Endodermal cell (in vitro differentiated cells): ENCODE measurements at regions not wholly inside any gene's neighbourhood (a gene's known extent, or its start where the extent isn't known, plus 50 kb on each side); places are given as distances from the start of the nearest gene placed in this dataset.

Experiments
- DNase-seq: peaks from one replicate; pipeline ENCODE4 v3.0.0-alpha.2; 2017
- H3K27ac ChIP-seq: 2 replicates; pipeline ENCODE4 v1.5.1; 2013; ENCODE audit warnings: mild to moderate bottlenecking, low read depth, low read length, moderate library complexity
- H3K27me3 ChIP-seq: 2 replicates; pipeline ENCODE4 v1.6.1; 2013; ENCODE audit warnings: mild to moderate bottlenecking, low read length, moderate library complexity; ENCODE audit not compliant: insufficient read depth, control insufficient read depth, poor library complexity, severe bottlenecking
- H3K36me3 ChIP-seq: 2 replicates; pipeline ENCODE4 v1.7.0; 2013; ENCODE audit warnings: mild to moderate bottlenecking, low read length, moderate library complexity; ENCODE audit not compliant: control insufficient read depth, insufficient read depth
- H3K4me1 ChIP-seq: one replicate; pipeline ENCODE4 v1.7.0; 2013; ENCODE audit warnings: low read length; ENCODE audit not compliant: control insufficient read depth, insufficient read depth
- H3K4me3 ChIP-seq: 2 replicates; pipeline ENCODE4 v1.5.1; 2013; ENCODE audit warnings: mild to moderate bottlenecking, low read length, moderate library complexity
- H3K9ac ChIP-seq: 2 replicates; pipeline ENCODE4 v1.6.1; 2013; ENCODE audit warnings: mild to moderate bottlenecking, low read length, moderate library complexity; ENCODE audit not compliant: poor library complexity, severe bottlenecking; ENCODE audit errors: extremely low read depth
- H3K9me3 ChIP-seq: 2 replicates; pipeline ENCODE4 v1.6.1; 2013; ENCODE audit warnings: mild to moderate bottlenecking, low read length, moderate library complexity; ENCODE audit not compliant: control insufficient read depth
- H3K27ac Mint-ChIP-seq: 2 replicates; pipeline ENCODE4 v1.8.0; 2020; ENCODE audit warnings: mixed read lengths
- H3K27me3 Mint-ChIP-seq: 2 replicates; pipeline ENCODE4 v1.8.0; 2021; ENCODE audit warnings: mild to moderate bottlenecking, mixed read lengths; ENCODE audit not compliant: insufficient read depth
- H3K36me3 Mint-ChIP-seq: 2 replicates; pipeline ENCODE4 v1.8.0; 2020; ENCODE audit warnings: low read depth, mixed read lengths
- H3K4me1 Mint-ChIP-seq: 2 replicates; pipeline ENCODE4 v1.8.0; 2020; ENCODE audit warnings: mixed read lengths
- H3K4me3 Mint-ChIP-seq: 2 replicates; pipeline ENCODE4 v1.8.0; 2020; ENCODE audit warnings: mild to moderate bottlenecking, moderate library complexity, mixed read lengths
- H3K9me3 Mint-ChIP-seq: 2 replicates; pipeline ENCODE4 v1.8.0; 2020; ENCODE audit warnings: mild to moderate bottlenecking, mixed read lengths
- WGBS, 2 experiments: methylation state at CpG; one replicate each; pipeline versions ENCODE4 v1.1.5 to v1.1.7; 2013; ENCODE audit warnings: missing lambda C conversion rate in 2 of 2, mixed read lengths in 1 of 2; ENCODE audit not compliant: insufficient coverage in 1 of 2, insufficient read length in 1 of 2; 5-methylcytosine and 5-hydroxymethylcytosine counted together
- TF ChIP-seq, protein P1 (sequence below): fragments of 200-600 bp; sonication (generic); conservative IDR thresholded peaks from 2 replicates; pipeline ENCODE4 v1.5.0; 2021; ENCODE audit warnings: antibody characterized with exemption, mild to moderate bottlenecking

- no peaks in the 10 kb centered on the region for H3K4me1 ChIP-seq
- Mint-ChIP-seq H3K4me1 (peaks cover 3% of the 10 kb centered on the region), H3K4me3 (no peak overlapping the region), H3K36me3 (no peaks in the 10 kb centered on the region), H3K9me3 (peaks cover 13% of the 10 kb centered on the region), H3K27ac (no peak overlapping the region), H3K27me3 (peaks cover 48% of the 10 kb centered on the region)
- 98% methylated on average over 4 of the region's 4 CpGs; no CpG with 5 or more reads in 1 of the 2 experiments for WGBS, 2 experiments
- TF ChIP-seq, protein P1, sequence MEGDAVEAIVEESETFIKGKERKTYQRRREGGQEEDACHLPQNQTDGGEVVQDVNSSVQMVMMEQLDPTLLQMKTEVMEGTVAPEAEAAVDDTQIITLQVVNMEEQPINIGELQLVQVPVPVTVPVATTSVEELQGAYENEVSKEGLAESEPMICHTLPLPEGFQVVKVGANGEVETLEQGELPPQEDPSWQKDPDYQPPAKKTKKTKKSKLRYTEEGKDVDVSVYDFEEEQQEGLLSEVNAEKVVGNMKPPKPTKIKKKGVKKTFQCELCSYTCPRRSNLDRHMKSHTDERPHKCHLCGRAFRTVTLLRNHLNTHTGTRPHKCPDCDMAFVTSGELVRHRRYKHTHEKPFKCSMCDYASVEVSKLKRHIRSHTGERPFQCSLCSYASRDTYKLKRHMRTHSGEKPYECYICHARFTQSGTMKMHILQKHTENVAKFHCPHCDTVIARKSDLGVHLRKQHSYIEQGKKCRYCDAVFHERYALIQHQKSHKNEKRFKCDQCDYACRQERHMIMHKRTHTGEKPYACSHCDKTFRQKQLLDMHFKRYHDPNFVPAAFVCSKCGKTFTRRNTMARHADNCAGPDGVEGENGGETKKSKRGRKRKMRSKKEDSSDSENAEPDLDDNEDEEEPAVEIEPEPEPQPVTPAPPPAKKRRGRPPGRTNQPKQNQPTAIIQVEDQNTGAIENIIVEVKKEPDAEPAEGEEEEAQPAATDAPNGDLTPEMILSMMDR, result no peak
- H3K27ac ChIP-seq, result no peak overlapping the region
- H3K36me3 ChIP-seq, result no peaks in the 10 kb centered on the region
- H3K9me3 ChIP-seq, result peaks cover 11% of the 10 kb centered on the region
- H3K27me3 ChIP-seq, result peaks cover 14% of the 10 kb centered on the region
- H3K4me3 ChIP-seq, result no peak overlapping the region
- no peak for DNase-seq
- H3K9ac ChIP-seq, result no peak overlapping the region
These were observed 184.8 kb downstream of the INHBB start for GRCh38 chr2:120530781-120531180.

DNA sequence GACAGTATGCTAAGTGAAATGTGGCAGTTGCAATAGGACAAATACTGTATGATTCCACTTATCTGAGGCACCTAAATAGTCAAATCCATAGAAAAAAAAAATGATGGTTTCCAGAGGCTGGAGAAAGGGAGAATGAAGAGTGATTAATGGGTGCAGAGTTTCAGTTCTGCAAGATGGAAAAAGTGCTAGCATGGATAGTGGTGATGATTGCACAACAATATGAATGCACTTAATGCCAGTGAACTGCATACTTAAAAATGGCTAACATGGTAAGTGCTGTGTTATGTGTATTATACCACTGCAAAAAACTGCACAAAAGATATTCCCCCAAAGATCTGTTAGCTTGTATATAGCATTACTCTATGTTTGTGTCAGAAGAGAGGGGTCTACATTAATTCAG is 185.4 kb downstream of the INHBB start:
- peaks cover 11% of the 10 kb centered on the region for H3K9me3 ChIP-seq
- no peaks in the 10 kb centered on the region for H3K36me3 ChIP-seq
- H3K27me3 Mint-ChIP-seq, result peaks cover 48% of the 10 kb centered on the region
- H3K9ac ChIP-seq, result no peak overlapping the region
- H3K4me3 ChIP-seq, result no peak overlapping the region
- peaks cover 13% of the 10 kb centered on the region for H3K9me3 Mint-ChIP-seq
- peaks cover 14% of the 10 kb centered on the region for H3K27me3 ChIP-seq
- H3K36me3 Mint-ChIP-seq, result no peaks in the 10 kb centered on the region
- peaks cover 2% of the 10 kb centered on the region for H3K4me1 Mint-ChIP-seq
- H3K4me1 ChIP-seq, result no peaks in the 10 kb centered on the region
- no peak overlapping the region for H3K4me3 Mint-ChIP-seq
- H3K27ac Mint-ChIP-seq, result no peak overlapping the region
- no peak overlapping the region for H3K27ac ChIP-seq
- no peak for DNase-seq
- TF ChIP-seq, protein P1, result no peak

DNA sequence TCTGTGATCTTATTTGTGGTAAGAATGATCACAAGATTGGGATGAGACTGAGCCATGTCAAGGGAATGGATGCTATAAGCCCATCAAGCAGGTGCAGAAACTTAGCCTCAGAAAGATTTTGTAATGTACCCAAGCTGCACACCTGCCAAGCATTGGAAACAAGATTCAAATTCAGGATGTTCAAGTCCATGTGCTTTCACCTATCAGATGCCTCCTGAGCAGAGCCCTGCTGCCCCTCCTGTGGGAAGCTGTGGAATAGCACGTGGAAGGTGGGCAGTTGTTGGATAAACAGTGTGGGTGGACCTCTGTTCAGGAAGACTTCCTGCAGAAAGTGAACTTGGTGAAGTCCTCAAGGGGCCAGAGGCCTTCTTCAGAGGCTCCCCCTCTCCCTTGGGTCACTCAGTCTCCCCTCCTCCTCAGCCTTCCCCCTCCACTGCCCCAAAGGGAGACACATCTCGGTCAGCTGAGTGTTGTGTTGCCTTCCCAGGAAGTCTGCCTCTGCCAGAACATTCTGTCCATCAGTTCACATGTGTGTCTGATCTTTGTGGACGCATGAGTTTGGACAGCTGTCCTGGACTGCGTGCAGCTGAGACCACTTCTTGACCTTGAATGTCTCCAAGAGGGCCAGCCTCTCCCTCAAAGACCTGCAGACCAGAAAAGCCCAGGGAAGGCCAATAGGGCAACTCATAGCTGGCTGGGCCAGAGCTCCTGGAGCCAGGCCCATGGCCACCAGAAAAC is 186.1 kb downstream of the INHBB start:
- H3K27me3 ChIP-seq, result peaks cover 14% of the 10 kb centered on the region
- Mint-ChIP-seq H3K27ac (no peak overlapping the region), H3K27me3 (peaks cover 48% of the 10 kb centered on the region), H3K4me3 (no peak overlapping the region), H3K9me3 (peaks cover 13% of the 10 kb centered on the region), H3K4me1 (peaks cover 4% of the 10 kb centered on the region), H3K36me3 (no peaks in the 10 kb centered on the region)
- no peak overlapping the region for H3K9ac ChIP-seq
- H3K36me3 ChIP-seq, result no peaks in the 10 kb centered on the region
- TF ChIP-seq, protein P1, result no peak
- H3K4me3 ChIP-seq, result no peak overlapping the region
- no peak overlapping the region for H3K27ac ChIP-seq
- DNase-seq, result no peak
- 79 to 100% methylated on average over 3 to 4 of the region's 4 CpGs for WGBS, 2 experiments
- H3K9me3 ChIP-seq, result peaks cover 11% of the 10 kb centered on the region
- peaks cover 5% of the 10 kb centered on the region for H3K4me1 ChIP-seq
